A549 (cell line): ENCODE measurements at regions not wholly inside any gene's neighbourhood (a gene's known extent, or its start where the extent isn't known, plus 50 kb on each side); places are given as distances from the start of the nearest gene placed in this dataset.

Experiments used
- ATAC-seq, 2 experiments: fragments of 200-7000 bp in 1 of 2; fragments of >200 bp in 1 of 2; cut with Nextera tagmentation in 1 of 2; cut with Tn5 transposase in 1 of 2; 3 replicates each; pipeline versions ENCODE4 v1.8.0 to v1.9.1; 2018 to 2020; ENCODE audit warnings: mild to moderate bottlenecking in 1 of 2, moderate library complexity in 1 of 2
- CTCF ChIA-PET: fragments of 300-600 bp; sonication (Branson Sonifier 250); formaldehyde crosslinking; extraction: SDS; loops from one replicate; lab custom pipeline; 2021; ENCODE audit warnings: antibody characterized with exemption, inconsistent platforms; lab: Yijun Ruan, JAX
- POLR2A ChIA-PET: fragments of 350-600 bp; formaldehyde crosslinking; extraction: SDS; loops from one replicate; lab custom pipeline; 2021; ENCODE audit warnings: antibody characterized with exemption, inconsistent platforms; lab: Yijun Ruan, JAX
- DNase-seq, 2 experiments: peaks; one replicate each; pipeline versions ENCODE4 v3.0.0 to v3.0.0-alpha.2; 2011 to 2016; ENCODE audit warnings: low read depth in 1 of 2, low spot score in 1 of 2
- FAIRE-seq: peaks from 2 replicates; lab custom pipeline; 2011; peaks lifted over from hg19 to GRCh38; lab: Jason Lieb, UNC
- H3K27ac ChIP-seq, 2 experiments: fragments of >200 bp; sonication (Bioruptor Twin); formaldehyde crosslinking; 3 replicates each; pipeline ENCODE4 v1.5.1; 2016 to 2017
- H3K4me1 ChIP-seq: fragments of >200 bp; sonication (Bioruptor Twin); formaldehyde crosslinking; 3 replicates; pipeline ENCODE4 v1.6.1; 2016
- H3K4me2 ChIP-seq: fragments of >200 bp; sonication (Bioruptor Twin); formaldehyde crosslinking; 3 replicates; pipeline ENCODE4 v1.6.1; 2016
- H3K4me3 ChIP-seq: fragments of >200 bp; sonication (Bioruptor Twin); formaldehyde crosslinking; 3 replicates; pipeline ENCODE4 v1.5.1; 2016
- H3K9me3 ChIP-seq: fragments of >200 bp; sonication (Bioruptor Twin); formaldehyde crosslinking; 3 replicates; pipeline ENCODE4 v1.6.1; 2016
- CHD2 ChIP-seq: fragments of 150-350 bp; IDR thresholded peaks from 2 replicates; pipeline ENCODE4 v1.6.1; 2014; ENCODE audit warnings: low read length; ENCODE audit not compliant: partially characterized antibody
- CHD4 ChIP-seq: fragments of 200-600 bp; sonication (generic); IDR thresholded peaks from 2 replicates; pipeline ENCODE4 v1.6.1; 2016; ENCODE audit warnings: antibody characterized with exemption, mild to moderate bottlenecking, borderline replicate concordance
- CTCF ChIP-seq: fragments of >200 bp; sonication (Bioruptor Twin); formaldehyde crosslinking; IDR thresholded peaks from 3 replicates; pipeline ENCODE4 v1.5.1; 2016
- EHF ChIP-seq: fragments of 250-450 bp; sonication (Bioruptor Pico); IDR thresholded peaks from 2 replicates; pipeline ENCODE4 v1.5.0; 2020; ENCODE audit warnings: mild to moderate bottlenecking
- ESRRA ChIP-seq: fragments of 150-350 bp; IDR thresholded peaks from 2 replicates; pipeline ENCODE4 v1.6.1; 2014; ENCODE audit warnings: mild to moderate bottlenecking, low read length, borderline replicate concordance
- HES2 ChIP-seq: fragments of >200 bp; sonication (Bioruptor Twin); formaldehyde crosslinking; IDR thresholded peaks from 2 replicates; pipeline ENCODE4 v1.6.1; 2016
- HMGXB4 ChIP-seq: fragments of 250-450 bp; sonication (Bioruptor Pico); IDR thresholded peaks from 2 replicates; pipeline ENCODE4 v1.5.0; 2021; ENCODE audit warnings: mild to moderate bottlenecking, moderate library complexity, borderline replicate concordance
- KDM5A ChIP-seq: fragments of 200-600 bp; sonication (generic); IDR thresholded peaks from 2 replicates; pipeline ENCODE4 v1.6.1; 2016; ENCODE audit warnings: antibody characterized with exemption, mild to moderate bottlenecking
- MAFK ChIP-seq: fragments of 450-650 bp; IDR thresholded peaks from 2 replicates; pipeline ENCODE4 v1.6.1; 2014; ENCODE audit not compliant: partially characterized antibody
- MYC ChIP-seq: IDR thresholded peaks from 2 replicates; pipeline ENCODE4 v1.6.1; 2012; ENCODE audit warnings: mild to moderate bottlenecking, inconsistent platforms, low read length, improper control_type of control experiment, borderline replicate concordance
- NR3C1 ChIP-seq: fragments of >200 bp; sonication (Bioruptor Twin); formaldehyde crosslinking; IDR thresholded peaks from 3 replicates; pipeline ENCODE4 v1.6.1; 2017
- PBX3 ChIP-seq: IDR thresholded peaks from 2 replicates; pipeline ENCODE4 v1.6.1; 2012
- RAD21 ChIP-seq, 2 experiments: fragments of >200 bp in 1 of 2; sonication (Bioruptor Twin) in 1 of 2; formaldehyde crosslinking in 1 of 2; IDR thresholded peaks in 1 of 2; conservative IDR thresholded peaks in 1 of 2; 2 replicates in 1 of 2; 3 replicates in 1 of 2; pipeline ENCODE4 v1.6.1; 2012 to 2018; ENCODE audit warnings: inconsistent platforms in 1 of 2
- RARB ChIP-seq: fragments of 250-450 bp; sonication (Bioruptor Pico); IDR thresholded peaks from 2 replicates; pipeline ENCODE4 v1.8.0; 2021; ENCODE audit warnings: mild to moderate bottlenecking, moderate library complexity
- REST ChIP-seq: fragments of 200-600 bp; sonication (generic); IDR thresholded peaks from 2 replicates; pipeline ENCODE4 v1.6.1; 2016; ENCODE audit warnings: antibody characterized with exemption, mild to moderate bottlenecking, moderate library complexity
- ZC3H11A ChIP-seq: fragments of 450-650 bp; IDR thresholded peaks from 2 replicates; pipeline ENCODE4 v1.6.1; 2014; ENCODE audit warnings: antibody characterized with exemption, mild to moderate bottlenecking
- WGBS: methylation state at CpG from one replicate; pipeline ENCODE4 v1.1.6; 2017; ENCODE audit errors: missing lambda C conversion rate; 5-methylcytosine and 5-hydroxymethylcytosine counted together

GRCh38 chr15:75109021-75109735 is 85.8 kb downstream of the PPCDC start:
- H3K4me1 ChIP-seq: peaks cover 56% of the 10 kb centered on the region
- CTCF ChIA-PET: interaction anchor here (0.8 to 1.4 kb wide), 3 partner anchors 14 to 95 kb away, joined by 3 to 5 read pairs (median 3); no protein-coding TSS in a partner anchor
- ATAC-seq (no peak), FAIRE-seq (no peak), DNase-seq (no peak)
- no peak overlapping the region for H3K4me3 ChIP-seq
- 94% methylated on average over 17 of the region's 18 CpGs for WGBS
- POLR2A ChIA-PET: interaction anchor here (2.1 kb wide), 1 partner anchor 92 kb away, joined by 9 read pairs; the partner anchor contains the start of gene C15orf39
- peak overlapping the region; percentile 67 to 85 for H3K27ac ChIP-seq
- H3K9me3 ChIP-seq: peaks cover 14% of the 10 kb centered on the region
- no peak for TF ChIP-seq CHD4
- TF ChIP-seq EHF (CRISPR knock-in tag): no peak
- no peak for TF ChIP-seq CTCF
- no peak for TF ChIP-seq MAFK
- TF ChIP-seq MYC: no peak
- no peak for TF ChIP-seq HES2
- no peak for TF ChIP-seq KDM5A
- peak overlapping the region; percentile 67; the same call in 1 of the 3 replicates for H3K4me2 ChIP-seq

- Histone ChIP-seq H3K9me3 (peaks cover 14% of the 10 kb centered on the region), H3K4me1 (peaks cover 51% of the 10 kb centered on the region), H3K27ac (peak overlapping the region; percentile 67 to 85; a peak in 4 of 6 replicates), H3K4me3 (no peak overlapping the region), H3K4me2 (no peak overlapping the region)
- DNase-seq: no peak
- FAIRE-seq: no peak
- WGBS: 88% methylated on average over 7 of the region's 7 CpGs
- CTCF ChIA-PET: interaction anchor here (1.4 kb wide), 1 partner anchor 97 kb away, joined by 3 read pairs; no protein-coding TSS in a partner anchor
- POLR2A ChIA-PET: interaction anchor here (0.7 to 1.0 kb wide), 2 partner anchors 92 to 220 kb away, joined by 3 read pairs; partner anchors contain the start of gene C15orf39
- no peak for ATAC-seq
- TF ChIP-seq REST (no peak), ZC3H11A (no peak), PBX3 (no peak), ESRRA (no peak), NR3C1 (no peak), RARB (CRISPR knock-in tag) (no peak), RAD21 (conservative IDR thresholded peaks at IDR 0.05 in 1 of 2, IDR thresholded peaks at IDR 0.05 in 1 of 2) (no peak), HMGXB4 (CRISPR knock-in tag) (no peak), CHD4 (no peak), CHD2 (no peak)
Measured at GRCh38 chr15:75109736-75110130, 86.3 kb downstream of the PPCDC start.
